ENCODE measurements at regions not wholly inside any gene's neighbourhood (a gene's known extent, or its start where the extent isn't known, plus 50 kb on each side); places are given as distances from the start of the nearest gene placed in this dataset.

- no peak for DNase-seq (ENCODE audit: unreplicated experiment)
- POLR2A ChIA-PET = no interaction called here
- Mint-ChIP-seq H3K4me1 (ENCODE audit: insufficient read depth, unreplicated experiment) (no peaks in the 10 kb centered on the region), H3K27me3 (ENCODE audit: insufficient read depth, unreplicated experiment) (no peaks in the 10 kb centered on the region), H3K36me3 (ENCODE audit: insufficient read depth, unreplicated experiment) (no peaks in the 10 kb centered on the region), H3K27ac (ENCODE audit: low read depth, unreplicated experiment) (no peak overlapping the region), H3K9me3 (ENCODE audit: unreplicated experiment) (no peaks in the 10 kb centered on the region), H3K4me3 (ENCODE audit: unreplicated experiment) (no peak overlapping the region)
- no peak for TF ChIP-seq CTCF (IDR thresholded peaks at IDR 0.05; ENCODE audit: unreplicated experiment)
- no TSS peak for BruUV-seq (replicated peaks)
- CTCF ChIA-PET = no interaction called here
- intact Hi-C loops (cut with micrococcal nuclease) = no loop called here
These were observed 109.8 kb upstream of the GULP1 start for GRCh38 chr2:188181884-188182283.

- no peak for DNase-seq (ENCODE audit: unreplicated experiment)
- no peak overlapping the region for H3K27ac Mint-ChIP-seq (ENCODE audit: low read depth, unreplicated experiment)
- no peaks in the 10 kb centered on the region for H3K4me1 Mint-ChIP-seq (ENCODE audit: insufficient read depth, unreplicated experiment)
- no peak for TF ChIP-seq CTCF (IDR thresholded peaks at IDR 0.05; ENCODE audit: unreplicated experiment)
- no peak overlapping the region for H3K4me3 Mint-ChIP-seq (ENCODE audit: unreplicated experiment)
- intact Hi-C loops (cut with micrococcal nuclease) = no loop called here
- H3K27me3 Mint-ChIP-seq (ENCODE audit: insufficient read depth, unreplicated experiment) = no peaks in the 10 kb centered on the region
- no peaks in the 10 kb centered on the region for H3K9me3 Mint-ChIP-seq (ENCODE audit: unreplicated experiment)
- no TSS peak for BruUV-seq (replicated peaks)
- POLR2A ChIA-PET = interaction anchor here (0.7 to 0.9 kb wide), 2 partner anchors 12 to 395 kb away, joined by 3 read pairs; no protein-coding TSS in a partner anchor
- CTCF ChIA-PET = interaction anchor here (0.9 kb wide), 1 partner anchor 35 kb away, joined by 3 read pairs; no protein-coding TSS in a partner anchor
- no peaks in the 10 kb centered on the region for H3K36me3 Mint-ChIP-seq (ENCODE audit: insufficient read depth, unreplicated experiment)
These were observed 103.9 kb upstream of the GULP1 start for GRCh38 chr2:188187726-188188125.

- no peak for DNase-seq (ENCODE audit: unreplicated experiment)
- intact Hi-C loops (cut with micrococcal nuclease) = no loop called here
- no peak for TF ChIP-seq CTCF (IDR thresholded peaks at IDR 0.05; ENCODE audit: unreplicated experiment)
- ChIA-PET CTCF (interaction anchor here (0.6 kb wide), 1 partner anchor 93 kb away, joined by 3 read pairs; no protein-coding TSS in a partner anchor), POLR2A (no interaction called here)
- Mint-ChIP-seq H3K27me3 (ENCODE audit: insufficient read depth, unreplicated experiment) (no peaks in the 10 kb centered on the region), H3K9me3 (ENCODE audit: unreplicated experiment) (no peaks in the 10 kb centered on the region), H3K4me1 (ENCODE audit: insufficient read depth, unreplicated experiment) (peaks cover 8% of the 10 kb centered on the region), H3K27ac (ENCODE audit: low read depth, unreplicated experiment) (no peak overlapping the region), H3K4me3 (ENCODE audit: unreplicated experiment) (no peak overlapping the region), H3K36me3 (ENCODE audit: insufficient read depth, unreplicated experiment) (no peaks in the 10 kb centered on the region)
- no TSS peak for BruUV-seq (replicated peaks)
These were observed 102.3 kb upstream of the GULP1 start for GRCh38 chr2:188189356-188189755.

- no TSS peak for BruUV-seq (replicated peaks)
- H3K4me3 Mint-ChIP-seq (ENCODE audit: unreplicated experiment) = no peak overlapping the region
- intact Hi-C loops (cut with micrococcal nuclease) = no loop called here
- H3K36me3 Mint-ChIP-seq (ENCODE audit: insufficient read depth, unreplicated experiment) = no peaks in the 10 kb centered on the region
- no peaks in the 10 kb centered on the region for H3K27me3 Mint-ChIP-seq (ENCODE audit: insufficient read depth, unreplicated experiment)
- peak; percentile 49 for DNase-seq (ENCODE audit: unreplicated experiment)
- ChIA-PET POLR2A (interaction anchor here (0.6 kb wide), 1 partner anchor 111 kb away, joined by 4 read pairs; no protein-coding TSS in a partner anchor), CTCF (interaction anchor here (0.7 kb wide), 2 partner anchors 10 to 11 kb away, joined by 3 read pairs; no protein-coding TSS in a partner anchor)
- H3K9me3 Mint-ChIP-seq (ENCODE audit: unreplicated experiment) = no peaks in the 10 kb centered on the region
- TF ChIP-seq CTCF (IDR thresholded peaks at IDR 0.05; ENCODE audit: unreplicated experiment) = no peak
- H3K4me1 Mint-ChIP-seq (ENCODE audit: insufficient read depth, unreplicated experiment) = peaks cover 14% of the 10 kb centered on the region
- no peak overlapping the region for H3K27ac Mint-ChIP-seq (ENCODE audit: low read depth, unreplicated experiment)
These were observed 98.4 kb upstream of the GULP1 start for GRCh38 chr2:188193230-188193629.

Data from MCF 10A (cell line).